ENCODE measurements at regions not wholly inside any gene's neighbourhood (a gene's known extent, or its start where the extent isn't known, plus 50 kb on each side); places are given as distances from the start of the nearest gene placed in this dataset.

DNA sequence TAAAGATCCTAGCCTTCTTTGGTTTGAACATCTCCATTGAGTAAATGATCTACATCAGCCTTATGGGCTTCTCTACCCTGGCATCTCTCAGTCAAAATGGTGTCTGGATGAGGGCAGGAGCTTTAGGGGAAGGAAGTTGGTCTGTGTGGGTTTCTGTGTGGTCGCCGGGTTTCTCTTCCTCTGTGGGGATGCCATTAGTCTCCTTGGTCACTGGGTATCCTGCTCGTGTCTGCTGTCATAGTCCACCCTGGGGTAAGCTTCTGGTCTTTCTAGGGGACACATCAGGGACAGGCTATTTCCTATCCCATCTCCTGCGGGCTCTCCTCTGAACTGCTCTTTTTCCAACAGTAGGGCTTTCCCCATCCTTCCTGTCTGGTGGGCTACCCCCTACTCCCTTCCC, 150.3 kb upstream of the NPY start:
- CTCF ChIA-PET, result no interaction called here
- no peaks in the 10 kb centered on the region for H3K4me1 ChIP-seq (ENCODE audit: control insufficient read depth, extremely low read depth, insufficient read depth, low read length)
- H3K79me2 ChIP-seq (ENCODE audit: control insufficient read depth, insufficient read depth, low read length), result no peaks in the 10 kb centered on the region
- H3K27me3 ChIP-seq (ENCODE audit: control insufficient read depth in 2 of 2, insufficient read depth in 2 of 2, low read length in 2 of 2), result no peaks in the 10 kb centered on the region
- H3K36me3 ChIP-seq (ENCODE audit: control insufficient read depth in 2 of 2, extremely low read depth in 1 of 2, insufficient read depth in 2 of 2, low read length in 2 of 2), result no peaks in the 10 kb centered on the region
- BruUV-seq (replicated peaks), result no TSS peak
- dilution Hi-C loops (cut with MboI; ENCODE audit: extremely low pct_ligation_motif_present, low sequenced_read_pairs), result no loop called here
- H3K9me1 ChIP-seq (replicated peaks; ENCODE audit: control insufficient read depth, extremely low read depth, insufficient read depth, low read length), result no peaks in the 10 kb centered on the region
- POLR2A ChIA-PET, result no interaction called here
- no peak overlapping the region for H3K27ac ChIP-seq (ENCODE audit: insufficient read depth, low read depth, low read length)
- TF ChIP-seq, protein P1, sequence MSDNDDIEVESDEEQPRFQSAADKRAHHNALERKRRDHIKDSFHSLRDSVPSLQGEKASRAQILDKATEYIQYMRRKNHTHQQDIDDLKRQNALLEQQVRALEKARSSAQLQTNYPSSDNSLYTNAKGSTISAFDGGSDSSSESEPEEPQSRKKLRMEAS (IDR thresholded peaks at IDR 0.05; ENCODE audit: insufficient read depth, insufficient read length), result no peak
- TF ChIP-seq JUN (IDR thresholded peaks at IDR 0.05; ENCODE audit: borderline replicate concordance, insufficient read depth, insufficient read length, low read depth), result no peak
- TF ChIP-seq MYC (IDR thresholded peaks at IDR 0.05; ENCODE audit: low read depth, low read length), result no peak
- no peak for TF ChIP-seq FOS (IDR thresholded peaks at IDR 0.05; ENCODE audit: borderline replicate concordance, insufficient read depth, low read length)
- TF ChIP-seq EZH2 (IDR thresholded peaks at IDR 0.05; ENCODE audit: borderline replicate concordance, low read depth, low read length, severe bottlenecking), result no peak
- TF ChIP-seq, protein P2, sequence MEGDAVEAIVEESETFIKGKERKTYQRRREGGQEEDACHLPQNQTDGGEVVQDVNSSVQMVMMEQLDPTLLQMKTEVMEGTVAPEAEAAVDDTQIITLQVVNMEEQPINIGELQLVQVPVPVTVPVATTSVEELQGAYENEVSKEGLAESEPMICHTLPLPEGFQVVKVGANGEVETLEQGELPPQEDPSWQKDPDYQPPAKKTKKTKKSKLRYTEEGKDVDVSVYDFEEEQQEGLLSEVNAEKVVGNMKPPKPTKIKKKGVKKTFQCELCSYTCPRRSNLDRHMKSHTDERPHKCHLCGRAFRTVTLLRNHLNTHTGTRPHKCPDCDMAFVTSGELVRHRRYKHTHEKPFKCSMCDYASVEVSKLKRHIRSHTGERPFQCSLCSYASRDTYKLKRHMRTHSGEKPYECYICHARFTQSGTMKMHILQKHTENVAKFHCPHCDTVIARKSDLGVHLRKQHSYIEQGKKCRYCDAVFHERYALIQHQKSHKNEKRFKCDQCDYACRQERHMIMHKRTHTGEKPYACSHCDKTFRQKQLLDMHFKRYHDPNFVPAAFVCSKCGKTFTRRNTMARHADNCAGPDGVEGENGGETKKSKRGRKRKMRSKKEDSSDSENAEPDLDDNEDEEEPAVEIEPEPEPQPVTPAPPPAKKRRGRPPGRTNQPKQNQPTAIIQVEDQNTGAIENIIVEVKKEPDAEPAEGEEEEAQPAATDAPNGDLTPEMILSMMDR (IDR thresholded peaks at IDR 0.05; ENCODE audit: extremely low read depth in 1 of 2, insufficient read depth in 1 of 2, low read depth in 1 of 2, low read length in 2 of 2), result no peak
- no peak for TF ChIP-seq POLR2A (IDR thresholded peaks at IDR 0.05; ENCODE audit: low read depth, low read length)
- TF ChIP-seq GATA2 (IDR thresholded peaks at IDR 0.05; ENCODE audit: insufficient read depth, insufficient read length, low read depth, low read length), result no peak
- intact Hi-C loops (cut with micrococcal nuclease), result no loop called here
- H3K9me3 ChIP-seq (replicated peaks; ENCODE audit: control insufficient read depth, insufficient read depth, low read length), result no peaks in the 10 kb centered on the region
- H2AFZ ChIP-seq (ENCODE audit: low read depth, low read length), result no peak overlapping the region
- no peak overlapping the region for H3K4me2 ChIP-seq (ENCODE audit: insufficient read depth, low read length)
- no peak for FAIRE-seq
- no peak overlapping the region for H3K4me3 ChIP-seq (replicated peaks in 1 of 3; ENCODE audit: insufficient read depth in 1 of 3, low read depth in 1 of 3, low read length in 3 of 3)
- no peaks in the 10 kb centered on the region for H4K20me1 ChIP-seq (replicated peaks; ENCODE audit: control insufficient read depth, extremely low read depth, insufficient read depth, low read length)
- no peak for DNase-seq (ENCODE audit: low read depth, low spot score)
- no peak overlapping the region for H3K9ac ChIP-seq (replicated peaks; ENCODE audit: extremely low read depth, insufficient read depth, low read length)

Measured in endothelial cell of umbilical vein (primary cell).